Body of pancreas (tissue), 4 donors: ENCODE measurements at regions not wholly inside any gene's neighbourhood (a gene's known extent, or its start where the extent isn't known, plus 50 kb on each side); places are given as distances from the start of the nearest gene placed in this dataset.

ENCODE experiments used
- POLR2A ChIP-seq, 3 donors: fragments of 450-650 bp; IDR thresholded peaks; one replicate each; pipeline ENCODE4 v1.6.1; 2016; ENCODE audit warnings: antibody characterized with exemption in 3 of 3, mild to moderate bottlenecking in 2 of 3
- TF ChIP-seq, protein P1 (sequence below), 7 experiments: fragments of 450-650 bp in 4 of 7; fragments of 200-600 bp in 3 of 7; sonication (generic) in 3 of 7; IDR thresholded peaks; one replicate each; pipeline ENCODE4 v1.5.1; 2016 to 2019; ENCODE audit warnings: antibody characterized with exemption in 7 of 7

DNA sequence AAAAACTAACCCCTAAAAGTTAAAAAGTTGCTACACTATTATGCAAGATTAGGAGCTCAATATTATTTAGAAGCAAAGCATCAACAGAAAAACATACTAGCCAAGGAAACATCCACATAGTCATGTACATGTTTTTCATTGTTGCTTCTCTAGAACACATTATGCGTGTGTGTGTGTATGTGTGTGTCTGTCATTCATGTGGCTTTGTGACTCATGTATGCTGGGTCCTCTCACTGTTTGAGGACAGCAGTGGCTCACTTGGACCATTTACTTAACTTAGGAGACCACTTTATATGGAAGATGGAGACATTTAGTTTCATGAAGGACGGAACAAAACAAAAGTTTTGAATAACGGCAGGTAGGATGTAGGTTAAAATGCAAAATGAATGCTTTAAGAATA lies 219.4 kb upstream of the THBS1 start:
- no peak for TF ChIP-seq POLR2A (IDR thresholded peaks at IDR 0.05)
- TF ChIP-seq, protein P1, sequence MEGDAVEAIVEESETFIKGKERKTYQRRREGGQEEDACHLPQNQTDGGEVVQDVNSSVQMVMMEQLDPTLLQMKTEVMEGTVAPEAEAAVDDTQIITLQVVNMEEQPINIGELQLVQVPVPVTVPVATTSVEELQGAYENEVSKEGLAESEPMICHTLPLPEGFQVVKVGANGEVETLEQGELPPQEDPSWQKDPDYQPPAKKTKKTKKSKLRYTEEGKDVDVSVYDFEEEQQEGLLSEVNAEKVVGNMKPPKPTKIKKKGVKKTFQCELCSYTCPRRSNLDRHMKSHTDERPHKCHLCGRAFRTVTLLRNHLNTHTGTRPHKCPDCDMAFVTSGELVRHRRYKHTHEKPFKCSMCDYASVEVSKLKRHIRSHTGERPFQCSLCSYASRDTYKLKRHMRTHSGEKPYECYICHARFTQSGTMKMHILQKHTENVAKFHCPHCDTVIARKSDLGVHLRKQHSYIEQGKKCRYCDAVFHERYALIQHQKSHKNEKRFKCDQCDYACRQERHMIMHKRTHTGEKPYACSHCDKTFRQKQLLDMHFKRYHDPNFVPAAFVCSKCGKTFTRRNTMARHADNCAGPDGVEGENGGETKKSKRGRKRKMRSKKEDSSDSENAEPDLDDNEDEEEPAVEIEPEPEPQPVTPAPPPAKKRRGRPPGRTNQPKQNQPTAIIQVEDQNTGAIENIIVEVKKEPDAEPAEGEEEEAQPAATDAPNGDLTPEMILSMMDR (IDR thresholded peaks at IDR 0.05), result no peak
